ENCODE measurements at regions not wholly inside any gene's neighbourhood (a gene's known extent, or its start where the extent isn't known, plus 50 kb on each side); places are given as distances from the start of the nearest gene placed in this dataset.

DNA sequence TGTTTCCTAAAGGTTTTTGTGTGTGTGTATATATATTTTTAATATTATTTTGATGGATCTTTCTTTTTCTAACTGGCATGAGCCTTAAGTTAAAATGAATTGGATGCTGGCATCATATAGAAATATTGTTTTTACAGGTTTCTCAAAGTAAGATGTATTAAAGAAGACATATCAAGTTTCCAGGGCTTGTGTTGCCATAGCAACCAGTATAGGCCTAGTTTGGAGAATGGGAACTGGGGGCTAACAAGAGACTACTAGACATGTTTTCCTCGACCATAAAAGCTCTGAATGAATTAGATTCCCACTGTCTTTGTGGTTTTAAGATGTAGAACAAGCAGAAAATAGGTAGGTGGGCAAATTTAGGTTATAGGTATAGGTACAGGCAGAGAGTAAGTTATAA is 771.4 kb downstream of the TUSC7 start:
- TF ChIP-seq POLR2A (conservative IDR thresholded peaks at IDR 0.05), result no peak
- TF ChIP-seq MYBL2 (IDR thresholded peaks at IDR 0.05; ENCODE audit: low read depth), result no peak
- no peak for TF ChIP-seq MYBL2 (CRISPR knock-in tag; IDR thresholded peaks at IDR 0.05; ENCODE audit: borderline replicate concordance)
- TF ChIP-seq ZNF253 (CRISPR knock-in tag; conservative IDR thresholded peaks at IDR 0.05), result no peak
- TF ChIP-seq, protein P1, sequence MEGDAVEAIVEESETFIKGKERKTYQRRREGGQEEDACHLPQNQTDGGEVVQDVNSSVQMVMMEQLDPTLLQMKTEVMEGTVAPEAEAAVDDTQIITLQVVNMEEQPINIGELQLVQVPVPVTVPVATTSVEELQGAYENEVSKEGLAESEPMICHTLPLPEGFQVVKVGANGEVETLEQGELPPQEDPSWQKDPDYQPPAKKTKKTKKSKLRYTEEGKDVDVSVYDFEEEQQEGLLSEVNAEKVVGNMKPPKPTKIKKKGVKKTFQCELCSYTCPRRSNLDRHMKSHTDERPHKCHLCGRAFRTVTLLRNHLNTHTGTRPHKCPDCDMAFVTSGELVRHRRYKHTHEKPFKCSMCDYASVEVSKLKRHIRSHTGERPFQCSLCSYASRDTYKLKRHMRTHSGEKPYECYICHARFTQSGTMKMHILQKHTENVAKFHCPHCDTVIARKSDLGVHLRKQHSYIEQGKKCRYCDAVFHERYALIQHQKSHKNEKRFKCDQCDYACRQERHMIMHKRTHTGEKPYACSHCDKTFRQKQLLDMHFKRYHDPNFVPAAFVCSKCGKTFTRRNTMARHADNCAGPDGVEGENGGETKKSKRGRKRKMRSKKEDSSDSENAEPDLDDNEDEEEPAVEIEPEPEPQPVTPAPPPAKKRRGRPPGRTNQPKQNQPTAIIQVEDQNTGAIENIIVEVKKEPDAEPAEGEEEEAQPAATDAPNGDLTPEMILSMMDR (IDR thresholded peaks at IDR 0.05 in 2 of 3, conservative IDR thresholded peaks at IDR 0.05 in 1 of 3; ENCODE audit: insufficient read depth in 2 of 3, low read depth in 1 of 3, low read length in 3 of 3), result no peak
- TF ChIP-seq, protein P2, sequence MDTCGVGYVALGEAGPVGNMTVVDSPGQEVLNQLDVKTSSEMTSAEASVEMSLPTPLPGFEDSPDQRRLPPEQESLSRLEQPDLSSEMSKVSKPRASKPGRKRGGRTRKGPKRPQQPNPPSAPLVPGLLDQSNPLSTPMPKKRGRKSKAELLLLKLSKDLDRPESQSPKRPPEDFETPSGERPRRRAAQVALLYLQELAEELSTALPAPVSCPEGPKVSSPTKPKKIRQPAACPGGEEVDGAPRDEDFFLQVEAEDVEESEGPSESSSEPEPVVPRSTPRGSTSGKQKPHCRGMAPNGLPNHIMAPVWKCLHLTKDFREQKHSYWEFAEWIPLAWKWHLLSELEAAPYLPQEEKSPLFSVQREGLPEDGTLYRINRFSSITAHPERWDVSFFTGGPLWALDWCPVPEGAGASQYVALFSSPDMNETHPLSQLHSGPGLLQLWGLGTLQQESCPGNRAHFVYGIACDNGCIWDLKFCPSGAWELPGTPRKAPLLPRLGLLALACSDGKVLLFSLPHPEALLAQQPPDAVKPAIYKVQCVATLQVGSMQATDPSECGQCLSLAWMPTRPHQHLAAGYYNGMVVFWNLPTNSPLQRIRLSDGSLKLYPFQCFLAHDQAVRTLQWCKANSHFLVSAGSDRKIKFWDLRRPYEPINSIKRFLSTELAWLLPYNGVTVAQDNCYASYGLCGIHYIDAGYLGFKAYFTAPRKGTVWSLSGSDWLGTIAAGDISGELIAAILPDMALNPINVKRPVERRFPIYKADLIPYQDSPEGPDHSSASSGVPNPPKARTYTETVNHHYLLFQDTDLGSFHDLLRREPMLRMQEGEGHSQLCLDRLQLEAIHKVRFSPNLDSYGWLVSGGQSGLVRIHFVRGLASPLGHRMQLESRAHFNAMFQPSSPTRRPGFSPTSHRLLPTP (IDR thresholded peaks at IDR 0.05; ENCODE audit: borderline replicate concordance, extremely low read depth, insufficient read length), result no peak
- TF ChIP-seq, protein P3, sequence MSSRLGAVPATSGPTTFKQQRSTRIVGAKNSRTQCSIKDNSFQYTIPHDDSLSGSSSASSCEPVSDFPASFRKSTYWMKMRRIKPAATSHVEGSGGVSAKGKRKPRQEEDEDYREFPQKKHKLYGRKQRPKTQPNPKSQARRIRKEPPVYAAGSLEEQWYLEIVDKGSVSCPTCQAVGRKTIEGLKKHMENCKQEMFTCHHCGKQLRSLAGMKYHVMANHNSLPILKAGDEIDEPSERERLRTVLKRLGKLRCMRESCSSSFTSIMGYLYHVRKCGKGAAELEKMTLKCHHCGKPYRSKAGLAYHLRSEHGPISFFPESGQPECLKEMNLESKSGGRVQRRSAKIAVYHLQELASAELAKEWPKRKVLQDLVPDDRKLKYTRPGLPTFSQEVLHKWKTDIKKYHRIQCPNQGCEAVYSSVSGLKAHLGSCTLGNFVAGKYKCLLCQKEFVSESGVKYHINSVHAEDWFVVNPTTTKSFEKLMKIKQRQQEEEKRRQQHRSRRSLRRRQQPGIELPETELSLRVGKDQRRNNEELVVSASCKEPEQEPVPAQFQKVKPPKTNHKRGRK (tag; IDR thresholded peaks at IDR 0.05), result no peak
- TF ChIP-seq, protein P4, sequence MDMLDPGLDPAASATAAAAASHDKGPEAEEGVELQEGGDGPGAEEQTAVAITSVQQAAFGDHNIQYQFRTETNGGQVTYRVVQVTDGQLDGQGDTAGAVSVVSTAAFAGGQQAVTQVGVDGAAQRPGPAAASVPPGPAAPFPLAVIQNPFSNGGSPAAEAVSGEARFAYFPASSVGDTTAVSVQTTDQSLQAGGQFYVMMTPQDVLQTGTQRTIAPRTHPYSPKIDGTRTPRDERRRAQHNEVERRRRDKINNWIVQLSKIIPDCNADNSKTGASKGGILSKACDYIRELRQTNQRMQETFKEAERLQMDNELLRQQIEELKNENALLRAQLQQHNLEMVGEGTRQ (CRISPR knock-in tag; IDR thresholded peaks at IDR 0.05), result no peak

Data from K562 (cell line).